Hematopoietic multipotent progenitor cell treated with erythropoietin and hydrocortisone succinate and interleukin-3 and kit ligand, for 6 days (in vitro differentiated cells): ENCODE measurements at regions not wholly inside any gene's neighbourhood (a gene's known extent, or its start where the extent isn't known, plus 50 kb on each side); places are given as distances from the start of the nearest gene placed in this dataset.
A peak's percentile ranks its signal among the peaks of the same experiment; 100 is the strongest.

Source experiments
- DNase-seq: peaks from one replicate; pipeline ENCODE4 v3.0.0-alpha.2; 2015

GRCh38 chr9:88224938-88225337 is 86.7 kb upstream of the SPATA31C2 start:
- no peak for DNase-seq

- no peak for DNase-seq
Measured at GRCh38 chr9:88221105-88221504, 82.8 kb upstream of the SPATA31C2 start.

GRCh38 chr9:88220652-88221051 is 82.4 kb upstream of the SPATA31C2 start:
- DNase-seq = no peak

- DNase-seq = no peak
Measured at GRCh38 chr9:88219601-88220000, 81.3 kb upstream of the SPATA31C2 start.

- no peak for DNase-seq
Measured at GRCh38 chr9:88218726-88219125, 80.5 kb upstream of the SPATA31C2 start.

GRCh38 chr9:88216126-88216995 is 78.1 kb upstream of the SPATA31C2 start:
- DNase-seq = no peak

- DNase-seq = no peak
Measured at GRCh38 chr9:88215196-88216125, 77.2 kb upstream of the SPATA31C2 start.

GRCh38 chr9:88202321-88202720 is 64.0 kb upstream of the SPATA31C2 start:
- no peak for DNase-seq

- DNase-seq = peak; percentile 14
Measured at GRCh38 chr9:88198341-88198807, 60.1 kb upstream of the SPATA31C2 start.

GRCh38 chr9:88197781-88198340 is 59.6 kb upstream of the SPATA31C2 start:
- no peak for DNase-seq

- peak; percentile 12 for DNase-seq
Measured at GRCh38 chr9:88197016-88197415, 58.7 kb upstream of the SPATA31C2 start.

GRCh38 chr9:88196142-88196790 is 58.0 kb upstream of the SPATA31C2 start:
- no peak for DNase-seq

- no peak for DNase-seq
Measured at GRCh38 chr9:88193766-88194165, 55.5 kb upstream of the SPATA31C2 start.

GRCh38 chr9:88191456-88191855 is 53.2 kb upstream of the SPATA31C2 start:
- no peak for DNase-seq

GRCh38 chr9:88189371-88189770 is 51.1 kb upstream of the SPATA31C2 start:
- no peak for DNase-seq
